IMR-90 (cell line): ENCODE measurements at regions not wholly inside any gene's neighbourhood (a gene's known extent, or its start where the extent isn't known, plus 50 kb on each side); places are given as distances from the start of the nearest gene placed in this dataset.

Experiments used
- ATAC-seq: fragments of 200-7000 bp; cut with Tn5 transposase; 2 replicates; pipeline ENCODE4 v1.9.1; 2020; ENCODE audit warnings: low read depth, mild to moderate bottlenecking, moderate library complexity
- BruUV-seq: library from RNA; stranded (reverse); fragments of 400-500 nt; replicated peaks from 2 replicates; lab custom pipeline; 2021; lab: Mats Ljungman, UMichigan
- CTCF ChIA-PET: fragments of 300-600 bp; formaldehyde crosslinking; extraction: SDS; loops from one replicate; lab custom pipeline; 2021; ENCODE audit warnings: antibody characterized with exemption; lab: Yijun Ruan, JAX
- POLR2A ChIA-PET: fragments of 300-600 bp; sonication (Branson Sonifier 250); formaldehyde crosslinking; loops from one replicate; lab custom pipeline; 2022; ENCODE audit warnings: antibody characterized with exemption; ENCODE audit not compliant: unreplicated experiment; lab: Charles Lee
- DNase-seq: peaks from one replicate; pipeline ENCODE4 v3.0.0; 2013
- H2AFZ ChIP-seq: replicated peaks from 2 replicates; pipeline ENCODE3; 2013; ENCODE audit warnings: low read length, mild to moderate bottlenecking; ENCODE audit not compliant: poor library complexity
- H2AK5ac ChIP-seq: 2 replicates; pipeline ENCODE4 v1.6.1; 2013; ENCODE audit warnings: low read depth, low read length, inconsistent platforms
- H2AK9ac ChIP-seq: replicated peaks from 2 replicates; pipeline ENCODE3; 2013; ENCODE audit warnings: mild to moderate bottlenecking, low read depth, low read length, moderate library complexity; ENCODE audit not compliant: poor library complexity
- H2BK120ac ChIP-seq: 2 replicates; pipeline ENCODE4 v1.6.1; 2013; ENCODE audit warnings: low read depth, low read length, inconsistent platforms
- H2BK15ac ChIP-seq: 3 replicates; pipeline ENCODE4 v1.6.1; 2013; ENCODE audit warnings: low read depth, low read length, inconsistent platforms
- H2BK20ac ChIP-seq: 2 replicates; pipeline ENCODE4 v1.6.1; 2013; ENCODE audit warnings: low read depth, mild to moderate bottlenecking, inconsistent platforms, low read length, moderate library complexity
- H2BK5ac ChIP-seq: 2 replicates; pipeline ENCODE4 v1.6.1; 2013; ENCODE audit warnings: mild to moderate bottlenecking, low read depth, low read length, inconsistent platforms; ENCODE audit not compliant: poor library complexity, severe bottlenecking
- H3K14ac ChIP-seq: replicated peaks from 2 replicates; pipeline ENCODE4 v1.6.1; 2013; ENCODE audit warnings: low read depth, low read length, inconsistent platforms
- H3K18ac ChIP-seq: 2 replicates; pipeline ENCODE4 v1.6.1; 2013; ENCODE audit warnings: low read depth, low read length, control low read depth
- H3K23ac ChIP-seq: 2 replicates; pipeline ENCODE4 v1.6.1; 2013; ENCODE audit warnings: low read depth, low read length, inconsistent platforms
- H3K27ac ChIP-seq: 2 replicates; pipeline ENCODE4 v1.5.1; 2013; ENCODE audit warnings: mild to moderate bottlenecking, control low read depth, low read length; ENCODE audit not compliant: insufficient read depth
- H3K27me3 ChIP-seq: 2 replicates; pipeline ENCODE4 v1.6.1; 2013; ENCODE audit warnings: low read length; ENCODE audit not compliant: control insufficient read depth, insufficient read depth
- H3K36me3 ChIP-seq: 2 replicates; pipeline ENCODE4 v1.6.1; 2013; ENCODE audit warnings: low read length, mixed read lengths; ENCODE audit not compliant: control insufficient read depth, insufficient read depth
- H3K4ac ChIP-seq: 2 replicates; pipeline ENCODE4 v1.6.1; 2013; ENCODE audit warnings: low read depth, low read length, inconsistent platforms
- H3K4me1 ChIP-seq: 2 replicates; pipeline ENCODE4 v1.6.1; 2013; ENCODE audit warnings: low read length, mixed read lengths; ENCODE audit not compliant: control insufficient read depth, insufficient read depth
- H3K4me2 ChIP-seq: 2 replicates; pipeline ENCODE4 v1.6.1; 2013; ENCODE audit warnings: low read depth, mild to moderate bottlenecking, control low read depth, low read length, moderate library complexity
- H3K4me3 ChIP-seq: 2 replicates; pipeline ENCODE4 v1.5.1; 2013; ENCODE audit warnings: low read depth, mild to moderate bottlenecking, control low read depth, low read length, moderate library complexity; ENCODE audit not compliant: insufficient read depth
- H3K56ac ChIP-seq: 2 replicates; pipeline ENCODE4 v1.6.1; 2013; ENCODE audit warnings: low read length, inconsistent platforms; ENCODE audit not compliant: insufficient read depth; ENCODE audit errors: extremely low read depth
- H3K79me1 ChIP-seq, 2 experiments: 2 replicates each; pipeline ENCODE4 v1.6.1; 2013; ENCODE audit warnings: low read length in 2 of 2, inconsistent platforms in 1 of 2, low read depth in 1 of 2
- H3K9ac ChIP-seq: 2 replicates; pipeline ENCODE4 v1.6.1; 2013; ENCODE audit warnings: low read depth, low read length, control low read depth
- H3K9me1 ChIP-seq: 2 replicates; pipeline ENCODE4 v1.6.1; 2013; ENCODE audit warnings: low read length, inconsistent platforms; ENCODE audit not compliant: insufficient read depth
- H3K9me3 ChIP-seq: 2 replicates; pipeline ENCODE4 v1.6.1; 2013; ENCODE audit warnings: low read length; ENCODE audit not compliant: control insufficient read depth, insufficient read depth
- H4K20me1 ChIP-seq: 2 replicates; pipeline ENCODE4 v1.6.1; 2013; ENCODE audit warnings: low read length, inconsistent platforms; ENCODE audit not compliant: insufficient read depth
- H4K5ac ChIP-seq: 2 replicates; pipeline ENCODE4 v1.6.1; 2013; ENCODE audit warnings: mild to moderate bottlenecking, low read depth, low read length, control low read depth
- H4K8ac ChIP-seq, 2 experiments: 2 replicates each; pipeline ENCODE4 v1.6.1; 2013; ENCODE audit warnings: low read depth in 2 of 2, low read length in 2 of 2, control low read depth in 1 of 2, inconsistent platforms in 1 of 2
- H4K91ac ChIP-seq: 2 replicates; pipeline ENCODE4 v1.6.1; 2013; ENCODE audit warnings: low read depth, low read length, inconsistent platforms; ENCODE audit not compliant: insufficient read depth
- CEBPB ChIP-seq: IDR thresholded peaks from 2 replicates; pipeline ENCODE4 v1.6.1; 2012; ENCODE audit warnings: low read depth, low read length, improper control_type of control experiment
- CHD1 ChIP-seq: IDR thresholded peaks from 2 replicates; pipeline ENCODE4 v1.6.1; 2012; ENCODE audit warnings: low read depth, low read length, improper control_type of control experiment
- CTCF ChIP-seq: conservative IDR thresholded peaks from 2 replicates; pipeline ENCODE4 v1.5.1; 2012; ENCODE audit warnings: mild to moderate bottlenecking, low read depth, low read length, improper control_type of control experiment
- ELK1 ChIP-seq: fragments of 150-350 bp; IDR thresholded peaks from 2 replicates; pipeline ENCODE4 v1.6.1; 2016; ENCODE audit warnings: low read depth, mild to moderate bottlenecking, low read length, moderate library complexity, borderline replicate concordance
- FOS ChIP-seq: fragments of 150-350 bp; IDR thresholded peaks from 2 replicates; pipeline ENCODE4 v1.6.1; 2016; ENCODE audit warnings: low read depth, low read length
- MXI1 ChIP-seq: IDR thresholded peaks from 2 replicates; pipeline ENCODE4 v1.6.1; 2012; ENCODE audit warnings: low read depth, mild to moderate bottlenecking, low read length, moderate library complexity, borderline replicate concordance
- NFE2L2 ChIP-seq: fragments of 150-350 bp; IDR thresholded peaks from 2 replicates; pipeline ENCODE4 v1.6.1; 2016; ENCODE audit warnings: low read depth, mild to moderate bottlenecking, low read length
- POLR2A ChIP-seq: IDR thresholded peaks from 2 replicates; pipeline ENCODE4 v1.6.1; 2012; ENCODE audit warnings: mild to moderate bottlenecking, low read depth, low read length
- RCOR1 ChIP-seq: IDR thresholded peaks from 2 replicates; pipeline ENCODE4 v1.6.1; 2012; ENCODE audit warnings: mild to moderate bottlenecking, low read length, improper control_type of control experiment; ENCODE audit not compliant: insufficient replicate concordance
- RFX5 ChIP-seq: IDR thresholded peaks from 2 replicates; pipeline ENCODE4 v1.8.0; 2012; ENCODE audit warnings: low read depth, mild to moderate bottlenecking, low read length, moderate library complexity
- SMC3 ChIP-seq: fragments of 150-350 bp; IDR thresholded peaks from 2 replicates; pipeline ENCODE4 v1.6.1; 2016; ENCODE audit warnings: low read depth, mild to moderate bottlenecking, antibody characterized with exemption, low read length, moderate library complexity
- WGBS, 2 experiments: methylation state at CpG; one replicate each; pipeline versions ENCODE4 v1.1.5 to v1.1.7; 2013; ENCODE audit warnings: missing lambda C conversion rate in 2 of 2; ENCODE audit not compliant: insufficient read length in 1 of 2; ENCODE audit errors: extremely low coverage in 2 of 2; 5-methylcytosine and 5-hydroxymethylcytosine counted together
- dilution Hi-C: fragments of 300-500 bp; cut with HindIII; formaldehyde crosslinking; loops from one replicate; pipeline ENCODE4 v1.14.3; 2018; ENCODE audit warnings: low sequenced_read_pairs; ENCODE audit not compliant: unreplicated experiment
- in situ Hi-C: fragments of 300-500 bp; cut with MboI; formaldehyde crosslinking; loops from 3 replicates; pipeline ENCODE4 v1.14.3; 2019; ENCODE audit warnings: low sequenced_read_pairs, inconsistent platforms, mixed read lengths
- intact Hi-C: fragments of 100-400 bp; cut with micrococcal nuclease; formaldehyde crosslinking; loops from 2 replicates; pipeline ENCODE4 v1.10.0; 2022

DNA sequence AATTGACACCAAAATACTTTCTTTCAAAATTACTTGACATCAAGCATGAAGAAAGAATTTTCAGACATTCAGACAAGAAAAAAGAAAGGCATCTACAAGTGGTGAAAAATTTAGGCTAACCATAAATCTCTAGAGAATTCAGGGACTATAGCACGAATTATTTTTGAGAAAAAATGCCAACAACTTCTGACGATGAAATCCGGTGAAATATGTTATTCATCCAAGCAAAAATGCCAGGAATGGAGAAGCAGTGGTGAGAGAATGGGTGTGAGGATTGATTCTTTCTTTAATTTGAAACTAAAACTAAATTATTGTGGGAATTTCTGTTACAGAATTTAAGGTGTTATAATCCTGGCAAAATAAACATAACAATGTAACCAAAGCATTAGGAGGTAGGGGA, 69.4 kb upstream of the SORBS2 start:
- intact Hi-C loops (no loop called here), dilution Hi-C loops (no loop called here), in situ Hi-C loops (no loop called here)
- Histone ChIP-seq H3K9me1 (no peaks in the 10 kb centered on the region), H3K4me3 (no peak overlapping the region), H3K4me1 (no peaks in the 10 kb centered on the region), H3K14ac (no peak overlapping the region), H4K20me1 (no peaks in the 10 kb centered on the region), H4K8ac (no peak overlapping the region), H3K27me3 (peaks cover 12% of the 10 kb centered on the region), H3K18ac (no peak overlapping the region), H2AFZ (no peak overlapping the region), H3K4ac (no peak overlapping the region), H3K9me3 (no peaks in the 10 kb centered on the region), H3K36me3 (no peaks in the 10 kb centered on the region), H4K91ac (no peak overlapping the region), H2BK15ac (no peak overlapping the region), H3K9ac (no peak overlapping the region), H2AK9ac (no peak overlapping the region), H4K5ac (no peak overlapping the region), H2BK5ac (no peak overlapping the region), H2BK120ac (no peak overlapping the region), H3K56ac (no peak overlapping the region), H3K79me1 (no peaks in the 10 kb centered on the region), H2BK20ac (no peak overlapping the region), H2AK5ac (no peak overlapping the region), H3K23ac (no peak overlapping the region), H3K27ac (no peak overlapping the region), H3K4me2 (no peak overlapping the region)
- TF ChIP-seq MXI1 (no peak), NFE2L2 (no peak), CEBPB (no peak), ELK1 (no peak), CTCF (no peak), RCOR1 (no peak), POLR2A (no peak), CHD1 (no peak), FOS (no peak), RFX5 (no peak), SMC3 (no peak)
- no peak for ATAC-seq
- DNase-seq: no peak
- WGBS, 2 experiments: no CpG with 5 or more reads among the region's 3 CpGs
- CTCF ChIA-PET: no interaction called here
- BruUV-seq: no TSS peak
- POLR2A ChIA-PET: no interaction called here
